Parathyroid adenoma (tissue), 2 donors: ENCODE measurements at regions not wholly inside any gene's neighbourhood (a gene's known extent, or its start where the extent isn't known, plus 50 kb on each side); places are given as distances from the start of the nearest gene placed in this dataset.
"Not testable (repeated sequence)": the region's sequence is repeated elsewhere in the genome, so short reads cannot be mapped to it uniquely, and the experiment has no call there.

Experiments
- H2AFZ ChIP-seq: fragments of 300-600 bp; sonication (generic); one replicate; pipeline ENCODE4 v1.7.0; 2017; ENCODE audit warnings: antibody characterized with exemption, mild to moderate bottlenecking
- H3K27ac ChIP-seq: fragments of 300-600 bp; sonication (generic); one replicate; pipeline ENCODE4 v1.7.0; 2017
- H3K27me3 ChIP-seq: fragments of 300-600 bp; sonication (generic); one replicate; pipeline ENCODE4 v1.7.0; 2017; ENCODE audit warnings: low read length; ENCODE audit not compliant: control insufficient read depth, insufficient read depth
- H3K36me3 ChIP-seq: fragments of 300-600 bp; sonication (generic); one replicate; pipeline ENCODE4 v1.7.0; 2017; ENCODE audit warnings: low read length; ENCODE audit not compliant: control insufficient read depth, insufficient read depth
- H3K4me1 ChIP-seq: fragments of 300-600 bp; sonication (generic); one replicate; pipeline ENCODE4 v1.7.0; 2017; ENCODE audit warnings: control low read depth
- H3K4me2 ChIP-seq: fragments of 300-600 bp; sonication (generic); one replicate; pipeline ENCODE4 v1.7.0; 2017; ENCODE audit warnings: low read length
- H3K4me3 ChIP-seq: fragments of 300-600 bp; sonication (generic); one replicate; pipeline ENCODE4 v1.7.0; 2017; ENCODE audit warnings: low read depth, low read length
- H3K79me2 ChIP-seq: fragments of 300-600 bp; sonication (generic); one replicate; pipeline ENCODE4 v1.7.0; 2017; ENCODE audit warnings: control low read depth
- H3K9ac ChIP-seq: fragments of 300-600 bp; sonication (generic); one replicate; pipeline ENCODE4 v1.7.0; 2017; ENCODE audit warnings: mild to moderate bottlenecking
- H3K9me3 ChIP-seq: fragments of 300-600 bp; sonication (generic); one replicate; pipeline ENCODE4 v1.7.0; 2017; ENCODE audit warnings: low read length; ENCODE audit not compliant: control insufficient read depth
- TF ChIP-seq, protein P1 (sequence below): fragments of 300-600 bp; sonication (generic); IDR thresholded peaks from one replicate; pipeline ENCODE4 v1.7.0; 2017; ENCODE audit warnings: antibody characterized with exemption, mild to moderate bottlenecking
- donor health status: primary hyperparathyroidism.

DNA sequence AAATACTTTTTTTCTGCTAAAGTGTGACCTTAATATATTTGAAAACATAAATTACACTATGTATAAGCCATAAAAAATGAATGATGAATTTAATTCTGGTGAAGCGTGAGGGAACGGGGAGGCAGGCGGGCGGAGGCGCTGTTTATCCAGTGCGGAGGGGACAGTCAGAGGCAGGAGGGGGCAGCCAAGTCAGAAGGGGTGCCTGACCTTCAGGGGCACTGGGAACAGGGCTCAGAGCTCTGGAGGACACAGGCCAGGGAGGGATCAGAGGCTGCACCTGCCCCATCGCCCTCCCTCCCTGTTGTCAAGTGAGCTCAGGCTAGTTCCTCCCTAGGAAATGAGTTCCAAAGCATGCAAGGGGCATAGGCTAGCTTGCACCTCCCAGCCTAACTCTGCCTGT lies 82.0 kb upstream of the CASZ1 start:
- Histone ChIP-seq H3K27me3 (no peaks in the 10 kb centered on the region), H3K9me3 (no peaks in the 10 kb centered on the region), H3K4me2 (no peak overlapping the region), H3K4me3 (no peak overlapping the region), H2AFZ (no peak overlapping the region), H3K9ac (no peak overlapping the region), H3K79me2 (no peaks in the 10 kb centered on the region), H3K4me1 (no peaks in the 10 kb centered on the region), H3K36me3 (no peaks in the 10 kb centered on the region), H3K27ac (no peak overlapping the region)
- TF ChIP-seq, protein P1, sequence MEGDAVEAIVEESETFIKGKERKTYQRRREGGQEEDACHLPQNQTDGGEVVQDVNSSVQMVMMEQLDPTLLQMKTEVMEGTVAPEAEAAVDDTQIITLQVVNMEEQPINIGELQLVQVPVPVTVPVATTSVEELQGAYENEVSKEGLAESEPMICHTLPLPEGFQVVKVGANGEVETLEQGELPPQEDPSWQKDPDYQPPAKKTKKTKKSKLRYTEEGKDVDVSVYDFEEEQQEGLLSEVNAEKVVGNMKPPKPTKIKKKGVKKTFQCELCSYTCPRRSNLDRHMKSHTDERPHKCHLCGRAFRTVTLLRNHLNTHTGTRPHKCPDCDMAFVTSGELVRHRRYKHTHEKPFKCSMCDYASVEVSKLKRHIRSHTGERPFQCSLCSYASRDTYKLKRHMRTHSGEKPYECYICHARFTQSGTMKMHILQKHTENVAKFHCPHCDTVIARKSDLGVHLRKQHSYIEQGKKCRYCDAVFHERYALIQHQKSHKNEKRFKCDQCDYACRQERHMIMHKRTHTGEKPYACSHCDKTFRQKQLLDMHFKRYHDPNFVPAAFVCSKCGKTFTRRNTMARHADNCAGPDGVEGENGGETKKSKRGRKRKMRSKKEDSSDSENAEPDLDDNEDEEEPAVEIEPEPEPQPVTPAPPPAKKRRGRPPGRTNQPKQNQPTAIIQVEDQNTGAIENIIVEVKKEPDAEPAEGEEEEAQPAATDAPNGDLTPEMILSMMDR = no peak

- no peaks in the 10 kb centered on the region for H3K36me3 ChIP-seq
- H3K27me3 ChIP-seq = no peaks in the 10 kb centered on the region
- H3K4me1 ChIP-seq = no peaks in the 10 kb centered on the region
- H2AFZ ChIP-seq = no peak overlapping the region
- no peak overlapping the region for H3K4me3 ChIP-seq
- no peaks in the 10 kb centered on the region for H3K9me3 ChIP-seq
- no peak overlapping the region for H3K4me2 ChIP-seq
- no peak overlapping the region for H3K9ac ChIP-seq
- H3K27ac ChIP-seq = no peak overlapping the region
- TF ChIP-seq, protein P1 = no peak
- H3K79me2 ChIP-seq = no peaks in the 10 kb centered on the region
Measured at GRCh38 chr1:10880063-10880462, 83.6 kb upstream of the CASZ1 start.

GRCh38 chr1:10881046-10881445 lies 84.6 kb upstream of the CASZ1 start:
- Histone ChIP-seq H3K9ac (no peak overlapping the region), H3K4me3 (no peak overlapping the region), H3K79me2 (no peaks in the 10 kb centered on the region), H3K9me3 (no peaks in the 10 kb centered on the region), H3K4me1 (no peaks in the 10 kb centered on the region), H2AFZ (no peak overlapping the region), H3K4me2 (no peak overlapping the region), H3K27me3 (no peaks in the 10 kb centered on the region), H3K27ac (no peak overlapping the region), H3K36me3 (no peaks in the 10 kb centered on the region)
- TF ChIP-seq, protein P1 = no peak

DNA sequence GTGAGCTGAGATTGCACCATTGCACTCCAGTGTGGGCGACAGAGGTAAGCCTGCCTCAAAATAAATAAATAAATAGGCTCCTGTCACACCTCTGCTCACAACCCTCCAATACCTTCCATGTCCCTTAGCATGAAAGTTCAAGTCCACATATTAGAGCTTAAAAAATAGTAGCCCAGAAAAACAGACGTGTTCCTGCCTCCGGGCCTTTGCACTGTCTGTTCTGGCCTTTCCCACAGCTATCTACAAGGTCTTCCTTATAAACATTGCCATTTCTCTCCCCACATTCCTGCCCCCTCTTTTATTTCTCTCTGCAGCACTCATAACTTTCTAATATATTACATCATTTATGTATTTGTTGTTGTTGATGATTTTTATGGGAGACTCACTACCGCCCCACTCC lies 85.6 kb upstream of the CASZ1 start:
- H3K9me3 ChIP-seq = no peaks in the 10 kb centered on the region
- H3K9ac ChIP-seq = no peak overlapping the region
- no peaks in the 10 kb centered on the region for H3K27me3 ChIP-seq
- H3K36me3 ChIP-seq = no peaks in the 10 kb centered on the region
- H3K4me2 ChIP-seq = no peak overlapping the region
- no peak overlapping the region for H3K4me3 ChIP-seq
- no peaks in the 10 kb centered on the region for H3K79me2 ChIP-seq
- H3K27ac ChIP-seq = no peak overlapping the region
- H3K4me1 ChIP-seq = no peaks in the 10 kb centered on the region
- TF ChIP-seq, protein P1 = no peak
- H2AFZ ChIP-seq = no peak overlapping the region

DNA sequence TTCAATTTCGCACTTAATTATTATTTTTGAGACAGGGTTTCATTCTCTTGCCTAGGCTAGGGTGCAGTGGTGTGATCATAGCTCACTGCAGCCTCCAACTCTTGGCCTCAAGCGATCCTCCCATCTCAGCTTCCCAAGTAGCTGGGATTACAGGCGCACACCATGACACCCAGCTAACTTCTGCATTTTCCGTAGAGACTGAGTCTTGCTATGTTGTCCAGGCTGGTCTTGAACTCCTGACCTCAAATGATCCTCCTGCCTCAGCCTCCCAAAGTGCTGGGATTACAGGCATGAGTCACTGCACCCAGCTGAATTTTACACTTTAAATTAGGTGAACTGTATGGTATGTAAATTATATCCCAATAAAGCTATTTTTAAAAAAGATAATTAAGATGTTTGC lies 90.6 kb upstream of the CASZ1 start:
- not testable (repeated sequence) for H3K4me1 ChIP-seq, H3K79me2 ChIP-seq, H3K9me3 ChIP-seq, H3K27ac ChIP-seq, H3K36me3 ChIP-seq, H3K4me3 ChIP-seq, H3K4me2 ChIP-seq, H3K9ac ChIP-seq, H2AFZ ChIP-seq, H3K27me3 ChIP-seq
